ENCODE measurements at regions not wholly inside any gene's neighbourhood (a gene's known extent, or its start where the extent isn't known, plus 50 kb on each side); places are given as distances from the start of the nearest gene placed in this dataset.

DNA sequence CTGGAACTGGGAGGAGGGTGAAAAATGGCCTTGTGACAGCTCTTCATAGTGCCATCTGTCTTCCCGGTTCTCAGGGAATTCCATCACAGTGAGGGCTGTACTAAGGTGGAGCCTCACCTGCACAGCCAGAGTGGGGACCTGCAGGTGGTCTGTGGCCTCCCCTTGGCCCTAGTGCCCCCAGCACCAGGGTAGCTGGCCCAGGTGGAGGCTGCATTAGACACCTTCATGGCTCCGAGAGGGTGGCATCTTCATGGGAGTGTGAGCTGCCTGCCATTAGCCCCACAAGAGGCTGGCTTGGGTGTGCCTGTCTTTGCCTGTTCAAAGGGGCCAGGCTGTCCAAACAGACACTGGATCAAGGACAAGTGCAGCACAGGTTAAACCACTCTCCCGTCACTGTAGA is 95.5 kb upstream of the PRR23E start:
- DNase-seq (ENCODE audit: low spot score), result no peak
- Histone ChIP-seq H3K36me3 (ENCODE audit: control insufficient read depth in 4 of 4, insufficient read depth in 3 of 4, low read depth in 1 of 4, low read length in 3 of 4) (no peaks in the 10 kb centered on the region), H3K9ac (ENCODE audit: low read depth in 1 of 2, low read length in 2 of 2) (no peak overlapping the region), H3K27ac (ENCODE audit: low read depth in 1 of 2, low read length in 2 of 2) (no peak overlapping the region), H3K4me3 (ENCODE audit: low read depth in 1 of 3, low read length in 3 of 3) (no peak overlapping the region), H3K27me3 (ENCODE audit: control insufficient read depth in 4 of 4, insufficient read depth in 4 of 4, low read length in 3 of 4) (no peaks in the 10 kb centered on the region), H3K4me1 (ENCODE audit: control insufficient read depth in 4 of 4, insufficient read depth in 4 of 4, low read length in 3 of 4) (no peaks in the 10 kb centered on the region), H3K9me3 (ENCODE audit: control insufficient read depth in 4 of 4, low read length in 3 of 4) (peaks cover 0 to 2% (median 0%) of the 10 kb centered on the region in 4 donors)
- 83% methylated on average over 3 of the region's 3 CpGs for WGBS
- no peak for TF ChIP-seq JUND (IDR thresholded peaks at IDR 0.05)
- TF ChIP-seq, protein P1, sequence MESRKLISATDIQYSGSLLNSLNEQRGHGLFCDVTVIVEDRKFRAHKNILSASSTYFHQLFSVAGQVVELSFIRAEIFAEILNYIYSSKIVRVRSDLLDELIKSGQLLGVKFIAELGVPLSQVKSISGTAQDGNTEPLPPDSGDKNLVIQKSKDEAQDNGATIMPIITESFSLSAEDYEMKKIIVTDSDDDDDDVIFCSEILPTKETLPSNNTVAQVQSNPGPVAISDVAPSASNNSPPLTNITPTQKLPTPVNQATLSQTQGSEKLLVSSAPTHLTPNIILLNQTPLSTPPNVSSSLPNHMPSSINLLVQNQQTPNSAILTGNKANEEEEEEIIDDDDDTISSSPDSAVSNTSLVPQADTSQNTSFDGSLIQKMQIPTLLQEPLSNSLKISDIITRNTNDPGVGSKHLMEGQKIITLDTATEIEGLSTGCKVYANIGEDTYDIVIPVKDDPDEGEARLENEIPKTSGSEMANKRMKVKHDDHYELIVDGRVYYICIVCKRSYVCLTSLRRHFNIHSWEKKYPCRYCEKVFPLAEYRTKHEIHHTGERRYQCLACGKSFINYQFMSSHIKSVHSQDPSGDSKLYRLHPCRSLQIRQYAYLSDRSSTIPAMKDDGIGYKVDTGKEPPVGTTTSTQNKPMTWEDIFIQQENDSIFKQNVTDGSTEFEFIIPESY (IDR thresholded peaks at IDR 0.05), result no peak
- TF ChIP-seq NR2F2 (IDR thresholded peaks at IDR 0.05), result no peak
- no peak for TF ChIP-seq HNF4G (IDR thresholded peaks at IDR 0.05)
- TF ChIP-seq EGR1 (IDR thresholded peaks at IDR 0.05; ENCODE audit: low read depth in 2 of 2), result no peak
- TF ChIP-seq TAF1 (conservative IDR thresholded peaks at IDR 0.05), result no peak
- TF ChIP-seq, protein P2, sequence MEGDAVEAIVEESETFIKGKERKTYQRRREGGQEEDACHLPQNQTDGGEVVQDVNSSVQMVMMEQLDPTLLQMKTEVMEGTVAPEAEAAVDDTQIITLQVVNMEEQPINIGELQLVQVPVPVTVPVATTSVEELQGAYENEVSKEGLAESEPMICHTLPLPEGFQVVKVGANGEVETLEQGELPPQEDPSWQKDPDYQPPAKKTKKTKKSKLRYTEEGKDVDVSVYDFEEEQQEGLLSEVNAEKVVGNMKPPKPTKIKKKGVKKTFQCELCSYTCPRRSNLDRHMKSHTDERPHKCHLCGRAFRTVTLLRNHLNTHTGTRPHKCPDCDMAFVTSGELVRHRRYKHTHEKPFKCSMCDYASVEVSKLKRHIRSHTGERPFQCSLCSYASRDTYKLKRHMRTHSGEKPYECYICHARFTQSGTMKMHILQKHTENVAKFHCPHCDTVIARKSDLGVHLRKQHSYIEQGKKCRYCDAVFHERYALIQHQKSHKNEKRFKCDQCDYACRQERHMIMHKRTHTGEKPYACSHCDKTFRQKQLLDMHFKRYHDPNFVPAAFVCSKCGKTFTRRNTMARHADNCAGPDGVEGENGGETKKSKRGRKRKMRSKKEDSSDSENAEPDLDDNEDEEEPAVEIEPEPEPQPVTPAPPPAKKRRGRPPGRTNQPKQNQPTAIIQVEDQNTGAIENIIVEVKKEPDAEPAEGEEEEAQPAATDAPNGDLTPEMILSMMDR (IDR thresholded peaks at IDR 0.05; ENCODE audit: low read depth, low read length, missing input control), result no peak
- no peak for TF ChIP-seq FOXA2 (IDR thresholded peaks at IDR 0.05)
- TF ChIP-seq, protein P3, sequence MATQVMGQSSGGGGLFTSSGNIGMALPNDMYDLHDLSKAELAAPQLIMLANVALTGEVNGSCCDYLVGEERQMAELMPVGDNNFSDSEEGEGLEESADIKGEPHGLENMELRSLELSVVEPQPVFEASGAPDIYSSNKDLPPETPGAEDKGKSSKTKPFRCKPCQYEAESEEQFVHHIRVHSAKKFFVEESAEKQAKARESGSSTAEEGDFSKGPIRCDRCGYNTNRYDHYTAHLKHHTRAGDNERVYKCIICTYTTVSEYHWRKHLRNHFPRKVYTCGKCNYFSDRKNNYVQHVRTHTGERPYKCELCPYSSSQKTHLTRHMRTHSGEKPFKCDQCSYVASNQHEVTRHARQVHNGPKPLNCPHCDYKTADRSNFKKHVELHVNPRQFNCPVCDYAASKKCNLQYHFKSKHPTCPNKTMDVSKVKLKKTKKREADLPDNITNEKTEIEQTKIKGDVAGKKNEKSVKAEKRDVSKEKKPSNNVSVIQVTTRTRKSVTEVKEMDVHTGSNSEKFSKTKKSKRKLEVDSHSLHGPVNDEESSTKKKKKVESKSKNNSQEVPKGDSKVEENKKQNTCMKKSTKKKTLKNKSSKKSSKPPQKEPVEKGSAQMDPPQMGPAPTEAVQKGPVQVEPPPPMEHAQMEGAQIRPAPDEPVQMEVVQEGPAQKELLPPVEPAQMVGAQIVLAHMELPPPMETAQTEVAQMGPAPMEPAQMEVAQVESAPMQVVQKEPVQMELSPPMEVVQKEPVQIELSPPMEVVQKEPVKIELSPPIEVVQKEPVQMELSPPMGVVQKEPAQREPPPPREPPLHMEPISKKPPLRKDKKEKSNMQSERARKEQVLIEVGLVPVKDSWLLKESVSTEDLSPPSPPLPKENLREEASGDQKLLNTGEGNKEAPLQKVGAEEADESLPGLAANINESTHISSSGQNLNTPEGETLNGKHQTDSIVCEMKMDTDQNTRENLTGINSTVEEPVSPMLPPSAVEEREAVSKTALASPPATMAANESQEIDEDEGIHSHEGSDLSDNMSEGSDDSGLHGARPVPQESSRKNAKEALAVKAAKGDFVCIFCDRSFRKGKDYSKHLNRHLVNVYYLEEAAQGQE (IDR thresholded peaks at IDR 0.05), result no peak
- TF ChIP-seq, protein P4, sequence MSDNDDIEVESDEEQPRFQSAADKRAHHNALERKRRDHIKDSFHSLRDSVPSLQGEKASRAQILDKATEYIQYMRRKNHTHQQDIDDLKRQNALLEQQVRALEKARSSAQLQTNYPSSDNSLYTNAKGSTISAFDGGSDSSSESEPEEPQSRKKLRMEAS (IDR thresholded peaks at IDR 0.05), result no peak
- TF ChIP-seq HNF4A (conservative IDR thresholded peaks at IDR 0.05), result no peak
- TF ChIP-seq, protein P5, sequence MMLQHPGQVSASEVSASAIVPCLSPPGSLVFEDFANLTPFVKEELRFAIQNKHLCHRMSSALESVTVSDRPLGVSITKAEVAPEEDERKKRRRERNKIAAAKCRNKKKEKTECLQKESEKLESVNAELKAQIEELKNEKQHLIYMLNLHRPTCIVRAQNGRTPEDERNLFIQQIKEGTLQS (IDR thresholded peaks at IDR 0.05), result no peak
- TF ChIP-seq RXRA (IDR thresholded peaks at IDR 0.05), result no peak
- TF ChIP-seq GABPA (IDR thresholded peaks at IDR 0.05 in 1 of 2, conservative IDR thresholded peaks at IDR 0.05 in 1 of 2), result no peak
- TF ChIP-seq FOXA1 (IDR thresholded peaks at IDR 0.05), result no peak
- TF ChIP-seq YY1 (IDR thresholded peaks at IDR 0.05), result no peak
- no peak for TF ChIP-seq SP1 (IDR thresholded peaks at IDR 0.05)
- no peak for TF ChIP-seq RAD21 (IDR thresholded peaks at IDR 0.05)
